ENCODE measurements at regions not wholly inside any gene's neighbourhood (a gene's known extent, or its start where the extent isn't known, plus 50 kb on each side); places are given as distances from the start of the nearest gene placed in this dataset.

GRCh38 chr14:97010491-97011160 is 213.4 kb downstream of the VRK1 start:
- Histone ChIP-seq H3K4me3 (ENCODE audit: low read length) (no peak overlapping the region), H3F3A (ENCODE audit: insufficient read depth, low read length, poor library complexity, severe bottlenecking) (no peaks in the 10 kb centered on the region), H3K4me2 (ENCODE audit: low read length) (no peak overlapping the region), H3K9ac (ENCODE audit: low read length) (no peak overlapping the region), H3K9me2 (ENCODE audit: insufficient read depth, low read length) (no peaks in the 10 kb centered on the region), H3K79me2 (replicated peaks; ENCODE audit: insufficient read depth, low read length) (no peaks in the 10 kb centered on the region), H3K27me3 (ENCODE audit: insufficient read depth, low read depth, low read length) (no peaks in the 10 kb centered on the region), H3K27ac (ENCODE audit: low read length) (no peak overlapping the region), H2AFZ (ENCODE audit: low read depth, low read length) (no peak overlapping the region), H3K9me3 (ENCODE audit: low read length) (no peaks in the 10 kb centered on the region), H4K20me1 (ENCODE audit: insufficient read depth) (no peaks in the 10 kb centered on the region), H3K36me3 (ENCODE audit: insufficient read depth, low read length) (no peaks in the 10 kb centered on the region)
- no peak for TF ChIP-seq EZH2 (IDR thresholded peaks at IDR 0.05; ENCODE audit: borderline replicate concordance, insufficient read depth, low read length, poor library complexity, severe bottlenecking)
- TF ChIP-seq CTCF (IDR thresholded peaks at IDR 0.05; ENCODE audit: poor library complexity, severe bottlenecking), result no peak
- TF ChIP-seq SMC3 (conservative IDR thresholded peaks at IDR 0.05; ENCODE audit: poor library complexity), result no peak
- TF ChIP-seq REST (IDR thresholded peaks at IDR 0.05; ENCODE audit: borderline replicate concordance), result no peak
- no peak for TF ChIP-seq MXI1 (conservative IDR thresholded peaks at IDR 0.05; ENCODE audit: poor library complexity, severe bottlenecking)
- TF ChIP-seq RAD21 (conservative IDR thresholded peaks at IDR 0.05), result no peak
- no peak for TF ChIP-seq POLR2AphosphoS5 (IDR thresholded peaks at IDR 0.05)
- TF ChIP-seq TAF1 (IDR thresholded peaks at IDR 0.05; ENCODE audit: low read depth), result no peak
- no peak for TF ChIP-seq EP300 (conservative IDR thresholded peaks at IDR 0.05; ENCODE audit: poor library complexity, severe bottlenecking)

- Histone ChIP-seq H3K36me3 (ENCODE audit: insufficient read depth, low read length) (no peaks in the 10 kb centered on the region), H3K79me2 (replicated peaks; ENCODE audit: insufficient read depth, low read length) (no peaks in the 10 kb centered on the region), H3K9me3 (ENCODE audit: low read length) (no peaks in the 10 kb centered on the region), H3K27ac (ENCODE audit: low read length) (no peak overlapping the region), H3K4me3 (ENCODE audit: low read length) (no peak overlapping the region), H3K27me3 (ENCODE audit: insufficient read depth, low read depth, low read length) (no peaks in the 10 kb centered on the region), H3K9ac (ENCODE audit: low read length) (no peak overlapping the region), H2AFZ (ENCODE audit: low read depth, low read length) (no peak overlapping the region), H3K9me2 (ENCODE audit: insufficient read depth, low read length) (no peaks in the 10 kb centered on the region), H3F3A (ENCODE audit: insufficient read depth, low read length, poor library complexity, severe bottlenecking) (no peaks in the 10 kb centered on the region), H4K20me1 (ENCODE audit: insufficient read depth) (no peaks in the 10 kb centered on the region), H3K4me2 (ENCODE audit: low read length) (no peak overlapping the region)
- no peak for TF ChIP-seq EP300 (conservative IDR thresholded peaks at IDR 0.05; ENCODE audit: poor library complexity, severe bottlenecking)
- TF ChIP-seq RAD21 (conservative IDR thresholded peaks at IDR 0.05), result no peak
- no peak for TF ChIP-seq MXI1 (conservative IDR thresholded peaks at IDR 0.05; ENCODE audit: poor library complexity, severe bottlenecking)
- TF ChIP-seq REST (IDR thresholded peaks at IDR 0.05; ENCODE audit: borderline replicate concordance), result no peak
- TF ChIP-seq TAF1 (IDR thresholded peaks at IDR 0.05; ENCODE audit: low read depth), result no peak
- TF ChIP-seq CTCF (IDR thresholded peaks at IDR 0.05; ENCODE audit: poor library complexity, severe bottlenecking), result no peak
- TF ChIP-seq POLR2AphosphoS5 (IDR thresholded peaks at IDR 0.05), result no peak
- no peak for TF ChIP-seq SMC3 (conservative IDR thresholded peaks at IDR 0.05; ENCODE audit: poor library complexity)
- no peak for TF ChIP-seq EZH2 (IDR thresholded peaks at IDR 0.05; ENCODE audit: borderline replicate concordance, insufficient read depth, low read length, poor library complexity, severe bottlenecking)
Measured at GRCh38 chr14:97013878-97014277, 216.7 kb downstream of the VRK1 start.

All from neural cell (in vitro differentiated cells).